HepG2 (cell line): ENCODE measurements at regions not wholly inside any gene's neighbourhood (a gene's known extent, or its start where the extent isn't known, plus 50 kb on each side); places are given as distances from the start of the nearest gene placed in this dataset.

Source experiments
- AHR ChIP-seq: IDR thresholded peaks from 2 replicates; pipeline ENCODE4 v1.6.1; 2018; ENCODE audit warnings: missing genetic modification reagents, missing compliant biosample characterization
- CTCF ChIP-seq: sonication (generic); formaldehyde crosslinking; IDR thresholded peaks from 2 replicates; pipeline ENCODE4 v1.5.0; 2020; ENCODE audit warnings: mild to moderate bottlenecking, missing genetic modification reagents, moderate library complexity
- NFIC ChIP-seq: IDR thresholded peaks from 2 replicates; pipeline ENCODE4 v1.6.1; 2012; ENCODE audit warnings: mild to moderate bottlenecking, low read length, inconsistent platforms
- NR2F2 ChIP-seq: IDR thresholded peaks from 2 replicates; pipeline ENCODE4 v1.6.1; 2012; ENCODE audit warnings: low read depth, inconsistent platforms, borderline replicate concordance
- ZMYM4 ChIP-seq: sonication (generic); formaldehyde crosslinking; IDR thresholded peaks from 2 replicates; pipeline ENCODE4 v1.8.1; 2023; ENCODE audit warnings: mild to moderate bottlenecking, missing genetic modification reagents
- ZNF577 ChIP-seq: sonication (generic); formaldehyde crosslinking; IDR thresholded peaks from 2 replicates; pipeline ENCODE4 v1.4.0; 2020; ENCODE audit warnings: mild to moderate bottlenecking, low read depth, missing genetic modification reagents, borderline replicate concordance
- ZNF747 ChIP-seq: sonication (generic); formaldehyde crosslinking; IDR thresholded peaks from 2 replicates; pipeline ENCODE4 v1.8.1; 2023; ENCODE audit warnings: missing genetic modification reagents, mild to moderate bottlenecking, borderline replicate concordance

- TF ChIP-seq ZMYM4 (CRISPR knock-in tag) (no peak), CTCF (CRISPR knock-in tag) (no peak), AHR (CRISPR knock-in tag) (no peak), NFIC (no peak), NR2F2 (no peak), ZNF747 (CRISPR knock-in tag) (no peak), ZNF577 (no peak)
Measured at GRCh38 chr10:20993389-20993788, 96.3 kb upstream of the NEBL start.
